ENCODE measurements at regions not wholly inside any gene's neighbourhood (a gene's known extent, or its start where the extent isn't known, plus 50 kb on each side); places are given as distances from the start of the nearest gene placed in this dataset.

DNA sequence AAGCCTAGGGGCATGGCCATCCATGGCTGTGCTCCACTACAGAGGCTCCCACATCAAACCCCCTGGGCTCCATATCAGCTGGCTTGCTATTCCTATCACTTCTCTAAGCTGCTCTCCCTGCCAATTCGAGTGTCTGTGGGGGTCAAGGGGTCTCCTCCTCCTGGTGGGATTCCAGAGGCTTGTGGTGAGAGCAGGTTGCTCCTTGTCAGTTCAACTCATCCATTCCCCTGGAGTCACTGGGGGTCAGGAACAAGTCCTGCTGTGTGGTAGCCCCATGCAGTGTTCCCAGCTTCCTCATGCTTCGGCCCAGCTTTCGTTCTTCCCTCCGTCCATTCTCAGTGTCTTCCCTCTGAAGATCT is 86.6 kb upstream of the UNC5B start:
- TF ChIP-seq, protein P1, sequence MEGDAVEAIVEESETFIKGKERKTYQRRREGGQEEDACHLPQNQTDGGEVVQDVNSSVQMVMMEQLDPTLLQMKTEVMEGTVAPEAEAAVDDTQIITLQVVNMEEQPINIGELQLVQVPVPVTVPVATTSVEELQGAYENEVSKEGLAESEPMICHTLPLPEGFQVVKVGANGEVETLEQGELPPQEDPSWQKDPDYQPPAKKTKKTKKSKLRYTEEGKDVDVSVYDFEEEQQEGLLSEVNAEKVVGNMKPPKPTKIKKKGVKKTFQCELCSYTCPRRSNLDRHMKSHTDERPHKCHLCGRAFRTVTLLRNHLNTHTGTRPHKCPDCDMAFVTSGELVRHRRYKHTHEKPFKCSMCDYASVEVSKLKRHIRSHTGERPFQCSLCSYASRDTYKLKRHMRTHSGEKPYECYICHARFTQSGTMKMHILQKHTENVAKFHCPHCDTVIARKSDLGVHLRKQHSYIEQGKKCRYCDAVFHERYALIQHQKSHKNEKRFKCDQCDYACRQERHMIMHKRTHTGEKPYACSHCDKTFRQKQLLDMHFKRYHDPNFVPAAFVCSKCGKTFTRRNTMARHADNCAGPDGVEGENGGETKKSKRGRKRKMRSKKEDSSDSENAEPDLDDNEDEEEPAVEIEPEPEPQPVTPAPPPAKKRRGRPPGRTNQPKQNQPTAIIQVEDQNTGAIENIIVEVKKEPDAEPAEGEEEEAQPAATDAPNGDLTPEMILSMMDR (IDR thresholded peaks at IDR 0.05) = no peak
- TF ChIP-seq EP300 (IDR thresholded peaks at IDR 0.05) (no peak), POLR2AphosphoS5 (IDR thresholded peaks at IDR 0.05) (no peak), POLR2A (IDR thresholded peaks at IDR 0.05; ENCODE audit: low read depth) (no peak)
